ENCODE measurements at regions not wholly inside any gene's neighbourhood (a gene's known extent, or its start where the extent isn't known, plus 50 kb on each side); places are given as distances from the start of the nearest gene placed in this dataset.

DNA sequence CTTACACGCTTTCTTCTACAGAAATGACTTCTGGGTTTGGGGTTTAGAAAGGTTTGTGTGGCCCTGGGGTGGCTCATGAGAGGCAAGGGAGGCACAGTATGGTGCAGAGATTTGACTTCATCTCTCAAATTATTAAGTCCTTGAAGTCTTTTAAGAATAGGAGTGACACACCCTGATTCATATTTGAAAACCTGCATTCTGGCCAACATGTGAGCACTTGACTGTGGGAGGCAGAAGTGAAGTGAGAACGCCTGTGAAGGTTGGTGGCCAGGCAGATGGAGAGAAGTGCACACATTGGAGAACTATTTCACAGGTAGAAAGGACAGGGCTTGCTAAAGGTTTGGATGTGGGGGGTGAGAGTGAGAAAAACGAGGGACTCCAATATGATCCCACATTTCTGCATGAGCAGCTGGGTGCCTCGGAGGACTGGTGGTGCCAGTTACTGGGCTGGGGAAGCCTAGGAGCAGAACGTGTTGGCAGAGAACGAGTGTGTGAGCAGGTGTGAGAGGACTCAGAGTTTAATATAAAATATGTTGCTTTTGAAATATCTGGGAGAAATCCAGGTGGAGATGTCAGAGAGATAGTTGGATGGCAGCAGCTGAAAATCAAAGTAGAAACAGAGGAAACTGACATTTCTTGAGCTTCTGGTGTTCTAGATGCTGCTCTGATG lies 240.0 kb upstream of the ADAMTSL1 start:
- intact Hi-C loops (cut with DNase I) = no loop called here
- ATAC-seq = no peak
- Histone ChIP-seq H3K4me3 (no peak overlapping the region), H3K27ac (no peak overlapping the region), H3K27me3 (ENCODE audit: low read depth) (no peaks in the 10 kb centered on the region), H3K36me3 (no peaks in the 10 kb centered on the region), H3K9me3 (no peaks in the 10 kb centered on the region), H3K4me1 (no peaks in the 10 kb centered on the region)
- no peak for TF ChIP-seq CTCF (IDR thresholded peaks at IDR 0.05)
- DNase-seq = no peak

- H3K36me3 ChIP-seq = no peaks in the 10 kb centered on the region
- ATAC-seq = no peak
- H3K4me1 ChIP-seq = no peaks in the 10 kb centered on the region
- intact Hi-C loops (cut with DNase I) = no loop called here
- H3K27ac ChIP-seq = no peak overlapping the region
- TF ChIP-seq CTCF (IDR thresholded peaks at IDR 0.05) = no peak
- H3K9me3 ChIP-seq = no peaks in the 10 kb centered on the region
- no peaks in the 10 kb centered on the region for H3K27me3 ChIP-seq (ENCODE audit: low read depth)
- no peak for DNase-seq
- no peak overlapping the region for H3K4me3 ChIP-seq
Observed at GRCh38 chr9:18235181-18235908, 238.6 kb upstream of the ADAMTSL1 start.

DNA sequence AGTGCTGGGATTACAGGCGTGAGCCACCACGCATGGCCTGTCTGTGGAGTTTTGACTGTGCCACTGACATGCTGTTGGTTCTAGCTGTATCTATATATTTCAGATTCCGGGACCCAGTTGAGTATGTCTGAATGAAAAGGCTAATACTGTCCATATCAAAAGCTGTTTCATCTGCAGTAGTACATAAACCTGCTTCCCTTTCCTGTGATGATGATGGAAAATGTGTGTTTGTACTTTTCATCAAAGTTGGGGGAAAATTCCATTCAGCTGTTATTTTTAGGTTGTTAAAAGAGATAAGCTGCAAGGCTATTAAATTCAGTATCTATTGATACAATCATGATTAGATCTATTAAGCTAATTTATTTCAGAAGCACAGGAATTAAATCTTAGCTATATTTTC lies 237.6 kb upstream of the ADAMTSL1 start:
- intact Hi-C loops (cut with DNase I) = no loop called here
- ATAC-seq = no peak
- TF ChIP-seq CTCF (IDR thresholded peaks at IDR 0.05) = no peak
- H3K27me3 ChIP-seq (ENCODE audit: low read depth) = no peaks in the 10 kb centered on the region
- no peaks in the 10 kb centered on the region for H3K4me1 ChIP-seq
- no peaks in the 10 kb centered on the region for H3K36me3 ChIP-seq
- no peak overlapping the region for H3K27ac ChIP-seq
- DNase-seq = no peak
- no peak overlapping the region for H3K4me3 ChIP-seq
- no peaks in the 10 kb centered on the region for H3K9me3 ChIP-seq

DNA sequence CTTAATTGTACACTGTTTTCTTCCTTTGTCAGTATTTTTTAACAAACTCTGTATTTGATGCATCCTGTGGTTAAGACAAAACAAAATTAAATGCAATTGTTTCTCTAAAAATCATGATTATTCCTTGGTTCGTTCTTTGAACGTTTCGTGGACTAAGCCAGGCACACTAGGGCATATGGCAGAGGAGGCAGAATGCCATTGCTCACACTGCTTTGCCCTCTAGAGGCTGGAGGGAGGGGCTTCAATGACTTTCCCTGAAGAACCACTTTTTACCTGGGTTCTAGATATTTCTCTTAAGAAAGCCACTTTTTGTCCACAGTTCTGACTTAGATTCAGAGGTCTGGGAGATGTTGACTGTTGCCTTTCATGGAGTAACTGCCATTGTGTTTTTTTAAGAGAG lies 236.2 kb upstream of the ADAMTSL1 start:
- TF ChIP-seq CTCF (IDR thresholded peaks at IDR 0.05) = no peak
- Histone ChIP-seq H3K27ac (no peak overlapping the region), H3K36me3 (no peaks in the 10 kb centered on the region), H3K27me3 (ENCODE audit: low read depth) (no peaks in the 10 kb centered on the region), H3K9me3 (no peaks in the 10 kb centered on the region), H3K4me1 (no peaks in the 10 kb centered on the region), H3K4me3 (no peak overlapping the region)
- ATAC-seq (no peak), DNase-seq (no peak)
- intact Hi-C loops (cut with DNase I) = no loop called here

- intact Hi-C loops (cut with DNase I) = no loop called here
- TF ChIP-seq CTCF (IDR thresholded peaks at IDR 0.05) = no peak
- ATAC-seq = no peak
- no peak overlapping the region for H3K4me3 ChIP-seq
- no peaks in the 10 kb centered on the region for H3K4me1 ChIP-seq
- no peak overlapping the region for H3K27ac ChIP-seq
- H3K9me3 ChIP-seq = no peaks in the 10 kb centered on the region
- DNase-seq = no peak
- no peaks in the 10 kb centered on the region for H3K27me3 ChIP-seq (ENCODE audit: low read depth)
- H3K36me3 ChIP-seq = no peaks in the 10 kb centered on the region
Observed at GRCh38 chr9:18238254-18238653, 235.7 kb upstream of the ADAMTSL1 start.
